ENCODE measurements at regions not wholly inside any gene's neighbourhood (a gene's known extent, or its start where the extent isn't known, plus 50 kb on each side); places are given as distances from the start of the nearest gene placed in this dataset.
"Not testable (repeated sequence)": the region's sequence is repeated elsewhere in the genome, so short reads cannot be mapped to it uniquely, and the experiment has no call there.

DNA sequence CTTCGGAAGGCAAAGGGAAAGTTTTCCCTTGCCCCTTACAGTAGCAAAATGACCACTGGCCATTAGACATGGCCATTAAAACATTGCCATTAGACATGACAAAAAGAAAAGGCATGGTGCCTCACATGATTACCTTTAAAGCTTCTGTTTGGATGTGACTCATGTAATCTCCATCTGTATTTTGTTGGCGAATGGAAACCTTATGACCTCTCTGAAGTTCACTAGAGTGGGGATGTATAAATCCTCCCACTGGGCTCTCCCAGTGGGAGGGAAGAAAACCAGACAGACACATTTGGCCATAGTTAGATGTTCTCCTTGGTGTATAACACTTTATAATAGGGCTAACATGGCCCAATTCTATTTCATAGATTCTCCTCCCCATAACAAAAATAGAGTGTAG is 152.6 kb downstream of the MAGEB17 start:
- peak; percentile 59 for DNase-seq (ENCODE audit: low read depth)

GRCh38 chrX:16320765-16321355 is 153.6 kb downstream of the MAGEB17 start:
- DNase-seq (ENCODE audit: low read depth), result peak; percentile 93

DNA sequence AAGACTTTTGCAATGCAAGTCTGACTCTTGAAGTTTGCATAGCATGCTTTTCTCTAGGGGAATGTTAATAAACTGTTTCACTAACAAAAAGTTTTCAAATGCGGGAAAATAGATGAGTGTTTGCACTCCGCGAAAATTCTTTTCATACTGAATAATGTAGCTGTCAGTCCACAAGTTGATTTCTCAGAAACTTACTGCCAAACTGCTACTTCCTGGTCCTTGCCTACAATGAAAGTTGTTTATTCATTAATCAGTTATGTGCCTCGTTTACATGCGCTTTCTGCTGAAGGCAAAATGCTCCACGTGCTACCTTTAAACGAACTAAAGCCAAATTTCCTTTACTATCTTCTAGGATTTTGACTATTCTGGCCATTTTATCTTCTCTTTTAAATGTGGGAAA is 166.2 kb downstream of the MAGEB17 start:
- DNase-seq (ENCODE audit: low read depth), result peak; percentile 62

DNA sequence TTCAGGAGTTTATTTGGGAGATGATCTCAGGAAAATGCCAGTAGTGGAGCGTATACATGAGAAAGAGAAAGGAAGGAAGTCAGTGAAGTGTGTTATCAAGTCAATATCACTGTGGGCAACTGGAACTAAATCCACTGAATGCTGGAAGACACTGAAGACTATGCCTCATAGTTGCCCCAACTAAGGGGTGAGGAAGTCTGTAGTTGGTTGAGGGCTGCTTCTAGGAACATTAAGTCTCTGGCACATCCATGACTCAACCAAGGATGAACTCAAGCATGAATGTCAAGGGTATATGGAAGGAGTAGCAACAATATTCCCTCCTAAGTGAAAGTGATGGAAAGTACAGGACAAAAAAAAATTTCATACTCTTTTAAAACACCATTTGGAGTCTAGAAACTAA is 167.9 kb downstream of the MAGEB17 start:
- DNase-seq (ENCODE audit: low read depth), result peak; percentile 69

- DNase-seq (ENCODE audit: low read depth), result no peak
Measured at GRCh38 chrX:16347968-16348670, 180.8 kb downstream of the MAGEB17 start.

DNA sequence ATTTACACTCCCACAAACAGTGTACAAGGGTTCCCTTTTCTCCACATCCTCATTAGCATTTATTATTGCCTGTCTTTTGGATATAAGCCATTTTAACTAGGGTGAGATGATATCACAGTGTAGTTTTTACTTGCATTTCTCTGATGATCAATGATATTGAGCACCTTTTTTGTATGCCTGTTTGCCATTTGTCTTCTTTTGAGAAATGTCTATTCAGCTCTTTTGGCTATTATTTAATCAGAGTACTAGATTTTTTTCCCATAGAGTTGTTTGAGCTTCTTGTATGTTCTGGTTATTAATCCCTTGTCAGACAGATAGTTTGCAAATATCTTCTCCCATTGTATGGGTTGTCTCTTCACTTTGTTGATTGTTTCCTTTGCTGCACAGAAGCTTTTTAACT is 190.6 kb downstream of the MAGEB17 start:
- no peak for DNase-seq (ENCODE audit: low read depth)

- DNase-seq (ENCODE audit: low read depth), result not testable (repeated sequence)
Measured at GRCh38 chrX:16360056-16360455, 192.8 kb downstream of the MAGEB17 start.

GRCh38 chrX:16368696-16369095 is 201.4 kb downstream of the MAGEB17 start:
- peak; percentile 8 for DNase-seq (ENCODE audit: low read depth)

DNA sequence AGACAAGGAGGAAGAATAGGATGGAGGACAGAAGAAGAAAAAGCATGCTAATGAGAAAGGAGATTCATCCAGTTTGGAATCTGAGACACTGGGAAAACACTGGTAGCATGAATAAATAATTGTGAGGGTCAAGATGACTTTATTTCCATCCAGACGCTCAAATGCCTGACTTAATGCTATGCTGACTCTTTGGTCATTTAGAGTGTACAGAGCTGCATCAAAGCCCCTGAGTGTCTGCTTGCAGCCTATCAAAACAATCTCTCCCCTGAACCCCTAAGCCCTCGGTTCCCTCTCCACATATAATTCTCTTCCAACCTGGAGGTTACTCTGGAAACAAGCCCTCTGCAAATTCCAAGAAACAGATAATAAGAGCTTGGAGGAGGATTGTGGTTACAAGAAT is 208.8 kb downstream of the MAGEB17 start:
- no peak for DNase-seq (ENCODE audit: low read depth)

DNA sequence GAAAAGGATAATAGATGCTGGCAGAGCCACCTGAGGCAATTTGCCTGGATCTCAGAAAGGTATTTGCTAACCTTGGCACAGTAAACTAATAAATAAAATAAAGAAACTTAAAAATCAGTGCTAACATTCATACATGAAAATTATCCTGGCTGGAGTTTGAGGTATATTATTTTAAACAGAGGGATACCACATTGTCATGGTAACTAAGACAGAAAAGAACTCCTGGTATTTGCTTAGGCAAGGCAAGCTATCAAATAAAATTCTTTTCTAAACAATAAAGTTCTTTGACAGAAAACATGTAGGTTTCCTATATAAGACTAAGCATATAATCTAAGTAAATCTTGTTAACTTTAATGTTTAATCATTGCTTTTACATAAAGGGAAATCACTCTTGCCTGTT is 218.8 kb downstream of the MAGEB17 start:
- DNase-seq (ENCODE audit: low read depth), result no peak

GRCh38 chrX:16392597-16392996 is 225.3 kb downstream of the MAGEB17 start:
- no peak for DNase-seq (ENCODE audit: low read depth)

- no peak for DNase-seq (ENCODE audit: low read depth)
Measured at GRCh38 chrX:16394290-16394689, 227.0 kb downstream of the MAGEB17 start.

- DNase-seq (ENCODE audit: low read depth), result no peak
Measured at GRCh38 chrX:16403808-16404207, 236.5 kb downstream of the MAGEB17 start.

GRCh38 chrX:16416588-16416987 is 233.4 kb upstream of the S100G start:
- DNase-seq (ENCODE audit: low read depth), result no peak

DNA sequence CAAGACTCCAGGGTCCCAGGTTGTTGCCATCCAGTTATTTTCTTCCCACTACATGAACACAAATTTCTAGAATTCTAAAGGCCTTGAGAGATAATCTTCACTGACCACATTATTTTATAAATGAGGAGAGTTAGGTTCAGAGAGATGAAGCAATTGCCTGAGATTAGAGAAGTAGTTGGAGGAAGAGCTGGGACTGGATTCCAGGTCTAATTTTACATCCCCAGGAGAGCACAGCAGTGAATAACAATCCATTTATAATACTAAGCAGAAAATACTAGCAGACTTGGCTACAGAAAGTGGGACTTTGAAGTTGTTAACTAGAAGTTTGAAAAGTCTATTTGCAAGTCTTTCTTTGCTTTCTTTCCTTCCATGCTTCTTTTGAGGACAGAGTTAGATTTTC is 231.3 kb upstream of the S100G start:
- DNase-seq (ENCODE audit: low read depth), result no peak

GRCh38 chrX:16427668-16428067 is 222.3 kb upstream of the S100G start:
- DNase-seq (ENCODE audit: low read depth), result no peak

DNA sequence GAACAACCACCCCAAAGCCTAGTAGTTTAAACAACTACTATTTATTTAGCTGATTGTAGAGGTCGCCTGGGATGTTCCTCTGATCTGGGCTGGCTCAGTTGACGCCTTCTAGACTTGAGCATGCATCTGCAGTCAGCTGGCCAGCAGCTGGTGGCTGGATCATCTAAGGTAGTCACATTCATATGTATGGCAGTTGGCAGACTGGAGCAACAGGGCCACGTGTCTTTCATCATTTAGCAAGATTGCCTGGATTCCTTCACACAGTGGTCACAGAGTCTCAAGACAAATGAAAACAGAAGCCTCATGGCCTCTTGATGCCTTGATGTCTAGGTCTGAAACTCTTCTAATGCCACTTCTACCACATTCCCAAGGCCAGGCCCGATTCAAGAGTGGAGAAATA is 220.6 kb upstream of the S100G start:
- DNase-seq (ENCODE audit: low read depth), result no peak

DNA sequence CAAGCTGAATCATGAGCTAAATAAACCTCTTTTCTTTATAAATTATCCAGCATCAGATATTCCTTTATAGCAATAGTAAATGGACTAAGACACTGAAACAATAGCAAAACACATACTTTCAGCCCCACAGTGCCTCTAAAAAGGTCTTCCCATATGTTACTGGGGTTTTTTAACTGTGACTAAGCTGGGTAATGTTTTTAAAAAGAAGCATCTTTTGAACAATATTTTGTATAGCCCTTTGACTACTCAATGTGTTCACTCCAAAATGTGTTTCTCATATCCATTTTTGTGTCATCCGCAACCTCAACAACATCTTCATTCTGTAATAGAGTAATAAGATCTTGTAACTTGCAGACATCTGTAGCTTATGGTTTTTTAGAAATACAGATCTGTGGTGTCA is 218.7 kb upstream of the S100G start:
- DNase-seq (ENCODE audit: low read depth), result no peak

GRCh38 chrX:16433021-16433420 is 216.9 kb upstream of the S100G start:
- DNase-seq (ENCODE audit: low read depth), result no peak

DNA sequence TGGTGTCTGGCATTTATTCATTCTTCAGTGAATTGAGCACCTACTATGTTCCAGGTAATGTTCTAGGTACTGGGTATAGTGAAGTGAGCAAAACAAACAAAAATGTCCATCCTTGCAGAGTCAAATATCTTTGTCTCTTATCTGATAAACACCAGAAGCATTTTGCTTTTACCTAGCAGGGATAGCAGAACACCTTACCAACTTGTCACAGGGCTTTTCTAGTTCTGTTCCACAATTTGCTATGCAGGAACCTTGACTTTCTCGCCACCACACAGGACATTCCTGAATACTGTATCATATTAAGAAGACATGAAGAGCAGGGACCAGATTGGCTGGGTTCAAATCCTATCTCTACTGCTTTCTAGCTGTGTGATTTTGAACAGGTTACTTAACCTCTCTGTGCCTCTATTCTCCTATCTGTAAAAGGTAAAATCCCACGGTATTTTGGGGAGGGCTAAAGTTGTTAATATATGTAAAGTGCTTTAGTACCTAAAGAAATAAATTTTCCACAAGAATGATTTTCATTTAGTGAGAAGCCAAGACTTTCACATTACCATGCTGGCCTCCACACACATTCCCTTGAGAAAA is 214.5 kb upstream of the S100G start:
- DNase-seq (ENCODE audit: low read depth), result no peak

GRCh38 chrX:16436348-16437188 is 213.4 kb upstream of the S100G start:
- peak; percentile 55 for DNase-seq (ENCODE audit: low read depth)

DNA sequence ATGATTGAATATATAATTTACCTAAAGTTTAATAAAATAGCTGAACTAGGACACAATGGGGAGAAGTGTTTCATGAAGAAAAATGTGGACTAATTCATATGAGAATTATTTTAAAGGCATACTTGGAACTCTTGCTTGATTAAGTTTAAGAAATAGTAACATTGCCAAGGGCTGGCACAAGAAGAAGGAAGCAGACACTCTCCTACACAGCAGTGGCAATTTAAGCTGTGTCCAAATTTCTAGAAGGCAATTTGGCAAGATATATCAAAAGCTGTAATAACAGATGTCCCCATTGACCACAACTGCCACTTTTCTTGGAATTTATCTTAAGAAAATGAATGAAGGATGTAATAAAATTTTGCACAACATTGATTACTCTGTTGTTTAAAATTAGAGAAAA is 209.5 kb upstream of the S100G start:
- DNase-seq (ENCODE audit: low read depth), result no peak

DNA sequence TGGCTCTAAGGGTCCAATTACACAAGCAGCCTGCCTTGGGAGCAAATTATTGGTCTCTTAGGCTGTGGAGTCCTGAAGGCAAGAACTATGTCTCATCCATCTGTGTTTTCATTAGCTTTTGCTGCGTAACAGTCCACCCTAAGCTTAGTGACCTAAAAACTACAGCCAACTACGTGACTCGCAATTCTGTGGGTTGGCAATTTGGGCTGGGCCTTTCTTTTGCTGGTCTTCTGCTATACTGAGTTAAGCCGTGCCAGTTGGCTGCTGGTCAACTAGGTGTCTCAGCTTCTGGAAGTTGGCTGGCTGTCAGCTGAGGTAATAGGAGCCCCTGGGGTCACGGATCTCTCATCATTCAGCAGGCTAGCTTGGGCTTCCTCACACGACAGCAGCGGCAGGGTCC is 205.6 kb upstream of the S100G start:
- DNase-seq (ENCODE audit: low read depth), result peak; percentile 63
